Stimulated activated CD4-positive, alpha-beta T cell treated with anti-CD3 and anti-CD28 coated beads, TNF-alpha, amount 100 ng/mL, for 4 hours (primary cell): ENCODE measurements at regions not wholly inside any gene's neighbourhood (a gene's known extent, or its start where the extent isn't known, plus 50 kb on each side); places are given as distances from the start of the nearest gene placed in this dataset.
"Not testable (repeated sequence)": the region's sequence is repeated elsewhere in the genome, so short reads cannot be mapped to it uniquely, and the experiment has no call there.

Experiments used
- DNase-seq, 3 experiments: peaks; one replicate each; pipeline ENCODE4 v3.0.0-alpha.2; 2020; ENCODE audit warnings: low read depth in 3 of 3

- no peak for DNase-seq
Observed at GRCh38 chr3:98702166-98702565, 61.0 kb upstream of the ST3GAL6 start.

- no peak for DNase-seq
Observed at GRCh38 chr3:98705212-98705611, 57.9 kb upstream of the ST3GAL6 start.

DNA sequence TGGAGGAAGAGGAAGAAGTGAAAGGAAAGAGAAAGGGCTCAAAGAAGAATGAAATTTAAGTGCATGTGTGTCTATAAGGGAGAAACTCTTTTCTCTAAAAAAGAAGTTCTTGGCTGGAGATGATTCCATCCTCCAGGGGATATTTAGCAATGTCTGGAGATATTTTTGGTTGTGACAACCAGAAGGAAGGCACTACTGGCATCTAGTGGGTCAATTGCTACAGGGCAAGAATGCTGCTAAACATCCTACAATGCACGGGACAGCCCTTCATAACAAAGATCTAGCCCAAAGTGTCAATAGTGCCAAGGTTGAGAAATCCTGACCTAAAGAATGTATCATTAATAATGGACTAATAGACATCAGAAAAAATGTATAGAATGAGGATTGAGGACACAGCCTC lies 57.4 kb upstream of the ST3GAL6 start:
- DNase-seq, result no peak

DNA sequence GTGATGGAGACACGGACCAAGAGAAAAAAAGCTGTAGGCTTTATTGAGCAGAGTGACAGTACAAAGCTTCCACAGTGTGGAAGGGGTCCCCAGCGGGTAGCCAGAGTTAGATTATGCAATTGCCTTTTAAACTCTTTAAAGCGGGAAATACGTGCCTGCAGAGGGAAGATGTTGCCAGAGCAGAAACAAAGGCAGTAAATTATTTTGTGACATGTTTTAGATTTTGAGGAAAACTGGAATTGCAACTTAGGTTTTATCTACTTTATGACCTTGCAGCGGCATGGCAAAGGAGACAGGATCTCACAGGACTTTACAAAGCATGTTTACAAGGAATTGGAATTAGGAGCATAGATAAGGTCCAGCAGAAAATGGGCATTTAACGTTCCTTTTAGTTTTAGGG lies 54.5 kb upstream of the ST3GAL6 start:
- not testable (repeated sequence) for DNase-seq

- DNase-seq, result no peak
Observed at GRCh38 chr3:98709441-98709840, 53.7 kb upstream of the ST3GAL6 start.

DNA sequence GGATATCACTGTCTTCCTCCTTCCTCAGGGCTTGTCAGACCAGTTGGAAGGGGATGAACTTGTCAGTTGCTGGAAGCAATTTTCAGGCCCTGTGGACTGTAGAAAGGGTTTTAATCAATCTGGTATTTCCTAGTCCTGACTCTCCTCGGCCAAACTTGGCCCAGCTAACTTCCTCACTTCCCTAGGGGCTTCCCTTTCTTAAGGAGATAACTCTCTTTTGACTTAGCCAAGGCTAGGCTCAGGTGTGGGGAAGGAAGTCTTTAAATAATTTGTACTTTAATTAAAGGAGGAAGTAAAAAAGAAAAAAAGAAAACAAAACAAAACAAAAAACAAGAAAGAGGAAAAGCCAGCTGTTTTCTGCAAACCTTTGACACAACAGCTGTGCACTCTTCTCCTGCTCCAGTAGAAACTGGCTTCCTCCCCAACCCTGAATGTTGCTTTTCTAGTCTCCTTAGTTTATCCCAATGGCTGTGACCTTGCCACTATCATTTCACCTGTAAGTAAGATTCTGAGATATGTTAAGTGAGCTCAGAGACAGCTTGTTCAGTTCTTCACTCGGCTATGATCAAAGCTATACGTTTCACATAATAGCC lies 53.0 kb upstream of the ST3GAL6 start:
- DNase-seq, result no peak

GRCh38 chr3:98711426-98711825 lies 51.7 kb upstream of the ST3GAL6 start:
- DNase-seq, result no peak

GRCh38 chr3:98712726-98713125 lies 50.4 kb upstream of the ST3GAL6 start:
- DNase-seq, result no peak

- not testable (repeated sequence) for DNase-seq
Observed at GRCh38 chr3:98713332-98713731, 49.8 kb upstream of the ST3GAL6 start.
